ENCODE measurements at regions not wholly inside any gene's neighbourhood (a gene's known extent, or its start where the extent isn't known, plus 50 kb on each side); places are given as distances from the start of the nearest gene placed in this dataset.

GRCh38 chr17:69744512-69745070 is 330.1 kb downstream of the MAP2K6 start:
- no peak overlapping the region for H3K27ac ChIP-seq
- no peak for TF ChIP-seq CTCF (conservative IDR thresholded peaks at IDR 0.05)

GRCh38 chr17:69749911-69750310 is 325.1 kb upstream of the KCNJ16 start:
- TF ChIP-seq CTCF (conservative IDR thresholded peaks at IDR 0.05): no peak

GRCh38 chr17:69757688-69758430 is 317.2 kb upstream of the KCNJ16 start:
- no peak overlapping the region for H3K27ac ChIP-seq
- TF ChIP-seq CTCF (conservative IDR thresholded peaks at IDR 0.05): no peak

More at GRCh38 chr17:69749911-69750310, 325.1 kb upstream of the KCNJ16 start:
- no peak overlapping the region for H3K27ac ChIP-seq

- H3K27ac ChIP-seq: no peak overlapping the region
- no peak for TF ChIP-seq CTCF (conservative IDR thresholded peaks at IDR 0.05)
These were observed 314.5 kb upstream of the KCNJ16 start for GRCh38 chr17:69760562-69760961.

GRCh38 chr17:69761011-69761410 is 314.0 kb upstream of the KCNJ16 start:
- no peak overlapping the region for H3K27ac ChIP-seq

GRCh38 chr17:69761767-69762321 is 313.2 kb upstream of the KCNJ16 start:
- TF ChIP-seq CTCF (conservative IDR thresholded peaks at IDR 0.05): no peak
- no peak overlapping the region for H3K27ac ChIP-seq

More at GRCh38 chr17:69761011-69761410, 314.0 kb upstream of the KCNJ16 start:
- TF ChIP-seq CTCF (conservative IDR thresholded peaks at IDR 0.05): no peak

- no peak overlapping the region for H3K27ac ChIP-seq
- no peak for TF ChIP-seq CTCF (conservative IDR thresholded peaks at IDR 0.05)
These were observed 312.7 kb upstream of the KCNJ16 start for GRCh38 chr17:69762359-69762758.
